ENCODE measurements at regions not wholly inside any gene's neighbourhood (a gene's known extent, or its start where the extent isn't known, plus 50 kb on each side); places are given as distances from the start of the nearest gene placed in this dataset.

DNA sequence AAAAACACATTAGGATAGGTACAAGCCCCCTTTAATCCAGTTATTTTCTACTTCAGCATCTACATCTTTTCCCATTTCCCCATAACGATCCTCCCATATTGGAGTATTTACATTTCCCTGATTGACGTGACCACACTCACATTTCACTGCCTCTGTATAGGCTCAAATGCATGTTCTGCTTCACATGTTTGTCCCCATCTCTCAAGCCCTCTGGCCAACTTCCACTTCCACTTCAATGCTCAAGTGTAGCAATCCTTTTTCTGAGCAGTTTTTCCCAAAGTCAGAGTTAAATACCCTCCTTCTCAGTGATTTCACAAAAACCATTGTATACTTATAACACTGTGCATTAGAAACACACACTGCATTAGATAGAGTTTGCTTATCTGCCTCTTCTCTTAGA is 61.8 kb upstream of the TTLL7 start:
- TF ChIP-seq EZH2 (IDR thresholded peaks at IDR 0.05; ENCODE audit: low read length, unreplicated experiment) = no peak
- TF ChIP-seq, protein P1, sequence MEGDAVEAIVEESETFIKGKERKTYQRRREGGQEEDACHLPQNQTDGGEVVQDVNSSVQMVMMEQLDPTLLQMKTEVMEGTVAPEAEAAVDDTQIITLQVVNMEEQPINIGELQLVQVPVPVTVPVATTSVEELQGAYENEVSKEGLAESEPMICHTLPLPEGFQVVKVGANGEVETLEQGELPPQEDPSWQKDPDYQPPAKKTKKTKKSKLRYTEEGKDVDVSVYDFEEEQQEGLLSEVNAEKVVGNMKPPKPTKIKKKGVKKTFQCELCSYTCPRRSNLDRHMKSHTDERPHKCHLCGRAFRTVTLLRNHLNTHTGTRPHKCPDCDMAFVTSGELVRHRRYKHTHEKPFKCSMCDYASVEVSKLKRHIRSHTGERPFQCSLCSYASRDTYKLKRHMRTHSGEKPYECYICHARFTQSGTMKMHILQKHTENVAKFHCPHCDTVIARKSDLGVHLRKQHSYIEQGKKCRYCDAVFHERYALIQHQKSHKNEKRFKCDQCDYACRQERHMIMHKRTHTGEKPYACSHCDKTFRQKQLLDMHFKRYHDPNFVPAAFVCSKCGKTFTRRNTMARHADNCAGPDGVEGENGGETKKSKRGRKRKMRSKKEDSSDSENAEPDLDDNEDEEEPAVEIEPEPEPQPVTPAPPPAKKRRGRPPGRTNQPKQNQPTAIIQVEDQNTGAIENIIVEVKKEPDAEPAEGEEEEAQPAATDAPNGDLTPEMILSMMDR (conservative IDR thresholded peaks at IDR 0.05; ENCODE audit: low read depth, low read length) = no peak
